OCI-LY7 (cell line): ENCODE measurements at regions not wholly inside any gene's neighbourhood (a gene's known extent, or its start where the extent isn't known, plus 50 kb on each side); places are given as distances from the start of the nearest gene placed in this dataset.

ENCODE experiments used
- BruUV-seq: library from RNA; stranded (reverse); fragments of 400-500 nt; replicated peaks from 2 replicates; lab custom pipeline; 2021; lab: Mats Ljungman, UMichigan
- CTCF ChIA-PET: fragments of 300-600 bp; sonication (Branson Sonifier 250); formaldehyde crosslinking; loops from one replicate; lab custom pipeline; 2022; ENCODE audit warnings: antibody characterized with exemption; ENCODE audit not compliant: unreplicated experiment; lab: Charles Lee
- POLR2A ChIA-PET: fragments of 300-600 bp; sonication (Branson Sonifier 250); formaldehyde crosslinking; loops from one replicate; lab custom pipeline; 2022; ENCODE audit warnings: antibody characterized with exemption; lab: Charles Lee
- DNase-seq: peaks from one replicate; pipeline ENCODE4 v3.0.0-alpha.2; 2015; ENCODE audit warnings: low spot score
- H2AFZ ChIP-seq: fragments of 200-600 bp; sonication (generic), shearing (Covaris generic); 2 replicates; pipeline ENCODE4 v1.6.1; 2014; ENCODE audit warnings: mild to moderate bottlenecking, antibody characterized with exemption, low read length, moderate library complexity
- H3K27ac ChIP-seq: fragments of 200-600 bp; sonication (generic); 2 replicates; pipeline ENCODE4 v1.5.1; 2014; ENCODE audit warnings: mixed run types, low read depth, mild to moderate bottlenecking, moderate library complexity, low read length, inconsistent platforms; ENCODE audit not compliant: poor library complexity, severe bottlenecking
- H3K36me3 ChIP-seq: fragments of 200-600 bp; sonication (generic); 2 replicates; pipeline ENCODE4 v1.6.1; 2014; ENCODE audit warnings: mild to moderate bottlenecking, antibody characterized with exemption, low read length, moderate library complexity, mixed read lengths; ENCODE audit not compliant: insufficient read depth
- H3K4me1 ChIP-seq: fragments of 200-600 bp; sonication (generic); 2 replicates; pipeline ENCODE4 v1.5.1; 2014; ENCODE audit warnings: mild to moderate bottlenecking, low read length; ENCODE audit not compliant: insufficient read depth, poor library complexity, severe bottlenecking
- H3K4me2 ChIP-seq: fragments of 200-600 bp; sonication (generic); 2 replicates; pipeline ENCODE4 v1.6.1; 2014; ENCODE audit warnings: mild to moderate bottlenecking, low read length
- H3K4me3 ChIP-seq: fragments of 200-600 bp; sonication (generic); 2 replicates; pipeline ENCODE4 v1.5.1; 2014; ENCODE audit warnings: mild to moderate bottlenecking, low read depth, low read length; ENCODE audit not compliant: poor library complexity, severe bottlenecking
- H3K79me2 ChIP-seq: fragments of 200-600 bp; sonication (generic); 2 replicates; pipeline ENCODE4 v1.6.1; 2016; ENCODE audit warnings: low read depth, mild to moderate bottlenecking, low read length, moderate library complexity, mixed read lengths; ENCODE audit not compliant: insufficient read depth
- H3K9me2 ChIP-seq: fragments of 200-600 bp; sonication (generic); 2 replicates; pipeline ENCODE4 v1.6.1; 2016; ENCODE audit warnings: mild to moderate bottlenecking, low read length, mixed read lengths; ENCODE audit not compliant: insufficient read depth
- H3K9me3 ChIP-seq: fragments of 200-600 bp; sonication (generic); 2 replicates; pipeline ENCODE4 v1.6.1; 2014; ENCODE audit warnings: mild to moderate bottlenecking, mixed run types, low read length, mixed read lengths
- H4K20me1 ChIP-seq: fragments of 200-600 bp; sonication (generic); 2 replicates; pipeline ENCODE4 v1.6.1; 2014; ENCODE audit warnings: mild to moderate bottlenecking, antibody characterized with exemption, low read length, moderate library complexity, mixed read lengths; ENCODE audit not compliant: insufficient read depth
- EZH2phosphoT487 ChIP-seq: fragments of 200-600 bp; sonication (generic); IDR thresholded peaks from 2 replicates; pipeline ENCODE4 v1.6.1; 2018; ENCODE audit warnings: low read depth, borderline replicate concordance, mild to moderate bottlenecking, mixed run types, antibody characterized with exemption, low read length, moderate library complexity, mixed read lengths
- intact Hi-C: fragments of 100-400 bp; cut with micrococcal nuclease; formaldehyde crosslinking; loops from one replicate; pipeline ENCODE4 v1.10.0; 2022; ENCODE audit not compliant: unreplicated experiment
- TF ChIP-seq, protein P1 (sequence below): fragments of 200-600 bp; sonication (generic); conservative IDR thresholded peaks from 2 replicates; pipeline ENCODE4 v1.5.1; 2014; ENCODE audit warnings: mild to moderate bottlenecking, antibody characterized with exemption, low read length, moderate library complexity, mixed read lengths

GRCh38 chr4:149102765-149103164 lies 660.6 kb upstream of the NR3C2 start:
- Histone ChIP-seq H3K4me2 (no peak overlapping the region), H3K9me3 (no peaks in the 10 kb centered on the region), H3K9me2 (no peaks in the 10 kb centered on the region), H3K27ac (no peak overlapping the region), H4K20me1 (no peaks in the 10 kb centered on the region), H3K36me3 (no peaks in the 10 kb centered on the region), H3K4me1 (no peaks in the 10 kb centered on the region), H2AFZ (no peak overlapping the region), H3K4me3 (no peak overlapping the region), H3K79me2 (no peaks in the 10 kb centered on the region)
- BruUV-seq = no TSS peak
- TF ChIP-seq EZH2phosphoT487 = no peak
- TF ChIP-seq, protein P1, sequence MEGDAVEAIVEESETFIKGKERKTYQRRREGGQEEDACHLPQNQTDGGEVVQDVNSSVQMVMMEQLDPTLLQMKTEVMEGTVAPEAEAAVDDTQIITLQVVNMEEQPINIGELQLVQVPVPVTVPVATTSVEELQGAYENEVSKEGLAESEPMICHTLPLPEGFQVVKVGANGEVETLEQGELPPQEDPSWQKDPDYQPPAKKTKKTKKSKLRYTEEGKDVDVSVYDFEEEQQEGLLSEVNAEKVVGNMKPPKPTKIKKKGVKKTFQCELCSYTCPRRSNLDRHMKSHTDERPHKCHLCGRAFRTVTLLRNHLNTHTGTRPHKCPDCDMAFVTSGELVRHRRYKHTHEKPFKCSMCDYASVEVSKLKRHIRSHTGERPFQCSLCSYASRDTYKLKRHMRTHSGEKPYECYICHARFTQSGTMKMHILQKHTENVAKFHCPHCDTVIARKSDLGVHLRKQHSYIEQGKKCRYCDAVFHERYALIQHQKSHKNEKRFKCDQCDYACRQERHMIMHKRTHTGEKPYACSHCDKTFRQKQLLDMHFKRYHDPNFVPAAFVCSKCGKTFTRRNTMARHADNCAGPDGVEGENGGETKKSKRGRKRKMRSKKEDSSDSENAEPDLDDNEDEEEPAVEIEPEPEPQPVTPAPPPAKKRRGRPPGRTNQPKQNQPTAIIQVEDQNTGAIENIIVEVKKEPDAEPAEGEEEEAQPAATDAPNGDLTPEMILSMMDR = no peak
- intact Hi-C loops = no loop called here
- ChIA-PET POLR2A (interaction anchor here (0.6 to 0.8 kb wide), 3 partner anchors 19 to 1156 kb away, joined by 3 to 5 read pairs (median 4); no protein-coding TSS in a partner anchor), CTCF (no interaction called here)
- no peak for DNase-seq

DNA sequence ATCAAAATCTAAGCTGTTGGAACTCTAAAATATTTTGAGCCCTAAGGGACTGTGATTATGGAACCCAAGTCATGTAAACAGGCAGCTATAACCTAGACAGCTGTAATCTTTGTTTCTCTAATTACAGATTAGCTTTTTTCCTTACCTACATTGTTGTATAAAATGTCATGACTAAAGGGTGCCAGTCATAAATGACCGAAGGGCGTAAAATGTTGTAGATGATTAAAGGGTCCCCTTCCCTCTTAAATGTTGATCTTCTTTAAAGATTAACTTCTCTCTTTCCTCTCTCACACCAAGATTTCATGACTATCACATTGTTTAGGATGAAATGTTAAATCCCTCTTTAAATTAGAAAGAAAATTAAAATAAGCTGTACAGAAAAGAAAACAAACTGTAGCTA lies 659.4 kb upstream of the NR3C2 start:
- intact Hi-C loops = no loop called here
- Histone ChIP-seq H3K79me2 (no peaks in the 10 kb centered on the region), H3K9me3 (no peaks in the 10 kb centered on the region), H3K4me3 (no peak overlapping the region), H4K20me1 (no peaks in the 10 kb centered on the region), H3K4me2 (no peak overlapping the region), H3K36me3 (no peaks in the 10 kb centered on the region), H3K4me1 (no peaks in the 10 kb centered on the region), H3K27ac (no peak overlapping the region), H2AFZ (no peak overlapping the region), H3K9me2 (no peaks in the 10 kb centered on the region)
- CTCF ChIA-PET = no interaction called here
- no peak for DNase-seq
- no peak for TF ChIP-seq EZH2phosphoT487
- TF ChIP-seq, protein P1 = no peak
- POLR2A ChIA-PET = interaction anchor here (0.5 to 0.7 kb wide), 3 partner anchors 286 to 596 kb away, joined by 3 to 7 read pairs (median 4); no protein-coding TSS in a partner anchor
- no TSS peak for BruUV-seq

- intact Hi-C loops = no loop called here
- H3K4me2 ChIP-seq = no peak overlapping the region
- no peaks in the 10 kb centered on the region for H3K36me3 ChIP-seq
- no peaks in the 10 kb centered on the region for H4K20me1 ChIP-seq
- H2AFZ ChIP-seq = no peak overlapping the region
- H3K9me2 ChIP-seq = no peaks in the 10 kb centered on the region
- H3K9me3 ChIP-seq = no peaks in the 10 kb centered on the region
- no peak overlapping the region for H3K27ac ChIP-seq
- DNase-seq = no peak
- ChIA-PET POLR2A (no interaction called here), CTCF (no interaction called here)
- BruUV-seq = no TSS peak
- no peaks in the 10 kb centered on the region for H3K79me2 ChIP-seq
- TF ChIP-seq EZH2phosphoT487 = no peak
- TF ChIP-seq, protein P1 = no peak
- H3K4me3 ChIP-seq = no peak overlapping the region
- no peaks in the 10 kb centered on the region for H3K4me1 ChIP-seq
These were observed 653.6 kb upstream of the NR3C2 start for GRCh38 chr4:149095811-149096210.
